SK-N-SH (cell line): ENCODE measurements at regions not wholly inside any gene's neighbourhood (a gene's known extent, or its start where the extent isn't known, plus 50 kb on each side); places are given as distances from the start of the nearest gene placed in this dataset.
A peak's percentile ranks its signal among the peaks of the same experiment; 100 is the strongest.

Experiments
- CTCF ChIA-PET: fragments of 300-600, 350-600 bp; formaldehyde crosslinking; extraction: SDS; loops from one replicate; lab custom pipeline; 2021; lab: Yijun Ruan, JAX
- POLR2A ChIA-PET: fragments of 350-600 bp; sonication (Branson Sonifier 250); formaldehyde crosslinking; extraction: SDS; loops from one replicate; lab custom pipeline; 2020; ENCODE audit warnings: antibody characterized with exemption, inconsistent platforms; lab: Yijun Ruan, JAX
- DNase-seq: peaks from one replicate; pipeline ENCODE4 v3.0.0; 2012
- H2AFZ ChIP-seq: fragments of 200-600 bp; sonication (generic); 2 replicates; pipeline ENCODE4 v1.8.1; 2016; ENCODE audit warnings: antibody characterized with exemption, mild to moderate bottlenecking, low read depth
- H3F3A ChIP-seq: fragments of 200-600 bp; sonication (generic); replicated peaks from 2 replicates; pipeline ENCODE3; 2016; ENCODE audit warnings: antibody characterized with exemption, mild to moderate bottlenecking; ENCODE audit not compliant: insufficient read depth
- H3K27ac ChIP-seq, 2 experiments: fragments of 200-500 bp in 1 of 2; fragments of 200-600 bp in 1 of 2; sonication (Bioruptor generic) in 1 of 2; sonication (generic), shearing (Covaris generic) in 1 of 2; 2 replicates each; pipeline versions ENCODE4 v1.5.1 to v1.6.1; 2014 to 2016; ENCODE audit warnings: low read depth in 2 of 2, inconsistent platforms in 1 of 2, low read length in 1 of 2, mild to moderate bottlenecking in 1 of 2, mixed read lengths in 1 of 2
- H3K27me3 ChIP-seq: fragments of 200-600 bp; sonication (generic), shearing (Covaris generic); 2 replicates; pipeline ENCODE4 v1.6.1; 2016; ENCODE audit warnings: mixed run types; ENCODE audit not compliant: insufficient read depth
- H3K36me3 ChIP-seq, 2 experiments: fragments of 200-500 bp in 1 of 2; fragments of 200-600 bp in 1 of 2; sonication (Bioruptor generic) in 1 of 2; sonication (generic) in 1 of 2; replicated peaks in 1 of 2; 2 replicates each; pipeline versions ENCODE3 to v1.5.1; 2014 to 2016; ENCODE audit warnings: low read length in 1 of 2, mild to moderate bottlenecking in 1 of 2; ENCODE audit not compliant: insufficient read depth in 2 of 2, control insufficient read depth in 1 of 2
- H3K4me1 ChIP-seq, 2 experiments: fragments of 200-500 bp in 1 of 2; fragments of 200-600 bp in 1 of 2; sonication (Bioruptor generic) in 1 of 2; sonication (generic), shearing (Covaris generic) in 1 of 2; 2 replicates each; pipeline versions ENCODE4 v1.5.1 to v1.6.1; 2014 to 2016; ENCODE audit warnings: low read depth in 1 of 2, low read length in 1 of 2, mixed run types in 1 of 2; ENCODE audit not compliant: insufficient read depth in 2 of 2, control insufficient read depth in 1 of 2
- H3K4me2 ChIP-seq: fragments of 200-600 bp; sonication (generic), shearing (Covaris generic); 2 replicates; pipeline ENCODE4 v1.6.1; 2017; ENCODE audit warnings: mixed run types
- H3K4me3 ChIP-seq, 2 experiments: fragments of 200-500 bp in 1 of 2; fragments of 200-600 bp in 1 of 2; sonication (Bioruptor generic) in 1 of 2; sonication (generic), shearing (Covaris generic) in 1 of 2; 2 replicates each; pipeline versions ENCODE4 v1.5.1 to v1.8.1; 2014 to 2016; ENCODE audit warnings: low read depth in 2 of 2, inconsistent platforms in 1 of 2, low read length in 1 of 2, mild to moderate bottlenecking in 1 of 2, mixed read lengths in 1 of 2, moderate library complexity in 1 of 2
- H3K79me2 ChIP-seq: fragments of 200-600 bp; sonication (generic); 2 replicates; pipeline ENCODE4 v1.8.1; 2017; ENCODE audit warnings: mild to moderate bottlenecking; ENCODE audit not compliant: insufficient read depth
- H3K9ac ChIP-seq: fragments of 200-600 bp; sonication (generic); 2 replicates; pipeline ENCODE4 v1.6.1; 2017; ENCODE audit warnings: mixed run types
- H3K9me2 ChIP-seq: fragments of 200-600 bp; sonication (generic); 2 replicates; pipeline ENCODE4 v1.6.1; 2017; ENCODE audit warnings: mixed run types
- H3K9me3 ChIP-seq: fragments of 200-600 bp; sonication (generic); 2 replicates; pipeline ENCODE4 v1.6.1; 2017; ENCODE audit warnings: mixed run types, mild to moderate bottlenecking, moderate library complexity
- H4K20me1 ChIP-seq: fragments of 200-600 bp; sonication (generic); 2 replicates; pipeline ENCODE4 v1.6.1; 2017; ENCODE audit warnings: mild to moderate bottlenecking, mixed run types; ENCODE audit not compliant: insufficient read depth
- CTCF ChIP-seq: fragments of 200-600 bp; sonication (generic); IDR thresholded peaks from 2 replicates; pipeline ENCODE4 v1.6.1; 2017; ENCODE audit warnings: antibody characterized with exemption, mild to moderate bottlenecking, moderate library complexity
- EZH2phosphoT487 ChIP-seq: fragments of 200-600 bp; sonication (generic); IDR thresholded peaks from 2 replicates; pipeline ENCODE4 v1.6.1; 2017; ENCODE audit warnings: low read depth, mixed run types, mild to moderate bottlenecking, antibody characterized with exemption, moderate library complexity, borderline replicate concordance
- REST ChIP-seq: IDR thresholded peaks from 2 replicates; pipeline ENCODE4 v1.6.1; 2012; ENCODE audit warnings: mild to moderate bottlenecking, low read depth, low read length, moderate library complexity
- RFX5 ChIP-seq: IDR thresholded peaks from 2 replicates; pipeline ENCODE4 v1.6.1; 2012; ENCODE audit warnings: mild to moderate bottlenecking, improper control_type of control experiment, low read length
- RXRA ChIP-seq: IDR thresholded peaks from 2 replicates; pipeline ENCODE4 v1.4.0; 2012; ENCODE audit warnings: low read depth, mild to moderate bottlenecking, borderline replicate concordance
- SIN3A ChIP-seq: IDR thresholded peaks from 2 replicates; pipeline ENCODE4 v1.6.1; 2012; ENCODE audit warnings: low read depth, mild to moderate bottlenecking, low read length, moderate library complexity, borderline replicate concordance
- TCF12 ChIP-seq: IDR thresholded peaks from 2 replicates; pipeline ENCODE4 v1.4.0; 2012
- TEAD4 ChIP-seq: IDR thresholded peaks from 2 replicates; pipeline ENCODE4 v1.4.0; 2012; ENCODE audit warnings: mild to moderate bottlenecking, borderline replicate concordance; ENCODE audit not compliant: insufficient read depth
- USF1 ChIP-seq: IDR thresholded peaks from 2 replicates; pipeline ENCODE4 v1.4.0; 2012; ENCODE audit warnings: low read depth, borderline replicate concordance
- USF2 ChIP-seq: fragments of 150-350 bp; IDR thresholded peaks from 2 replicates; pipeline ENCODE4 v1.6.1; 2017; ENCODE audit warnings: antibody characterized with exemption, low read length, low read depth, borderline replicate concordance
- YY1 ChIP-seq: IDR thresholded peaks from 2 replicates; pipeline ENCODE4 v1.4.0; 2012; ENCODE audit warnings: low read depth, mild to moderate bottlenecking
- whole genome bisulfite sequencing: methylation state at CpG from one replicate; pipeline ENCODE4 v1.1.6; 2017; ENCODE audit warnings: low lambda C conversion rate; 5-methylcytosine and 5-hydroxymethylcytosine counted together

- no peaks in the 10 kb centered on the region for H3K9me2 ChIP-seq
- H3K27ac ChIP-seq = no peak overlapping the region
- H2AFZ ChIP-seq = no peak overlapping the region
- no peak overlapping the region for H3K4me3 ChIP-seq
- H3K9ac ChIP-seq = no peak overlapping the region
- H3F3A ChIP-seq = no peaks in the 10 kb centered on the region
- H4K20me1 ChIP-seq = no peaks in the 10 kb centered on the region
- H3K9me3 ChIP-seq = no peaks in the 10 kb centered on the region
- ChIA-PET CTCF (no interaction called here), POLR2A (no interaction called here)
- no peaks in the 10 kb centered on the region for H3K79me2 ChIP-seq
- H3K27me3 ChIP-seq = no peaks in the 10 kb centered on the region
- H3K36me3 ChIP-seq = no peaks in the 10 kb centered on the region
- no peaks in the 10 kb centered on the region for H3K4me1 ChIP-seq
- H3K4me2 ChIP-seq = no peak overlapping the region
- 69% methylated on average over 3 of the region's 13 CpGs for WGBS
- TF ChIP-seq RXRA (no peak), EZH2phosphoT487 (no peak), TCF12 (no peak), SIN3A (no peak), YY1 (no peak), USF2 (no peak), RFX5 (no peak)
- no peak for DNase-seq
These were observed 68.4 kb upstream of the ATP5PO start for GRCh38 chr21:33984021-33984481.

- Histone ChIP-seq H3K9me2 (no peaks in the 10 kb centered on the region), H3K27ac (no peak overlapping the region), H3K27me3 (no peaks in the 10 kb centered on the region), H3K4me3 (no peak overlapping the region), H3K79me2 (no peaks in the 10 kb centered on the region), H4K20me1 (no peaks in the 10 kb centered on the region), H3K4me1 (peaks cover 0 to 13% of the 10 kb centered on the region in 2 experiments; a peak in 2 of 4 replicates), H3K9me3 (no peaks in the 10 kb centered on the region), H3K4me2 (no peak overlapping the region), H3K9ac (no peak overlapping the region), H3K36me3 (no peaks in the 10 kb centered on the region), H2AFZ (no peak overlapping the region), H3F3A (peaks cover 14% of the 10 kb centered on the region)
- CTCF ChIA-PET = no interaction called here
- 82% methylated on average over 10 of the region's 10 CpGs for WGBS
- POLR2A ChIA-PET = no interaction called here
- TF ChIP-seq CTCF (no peak), USF1 (no peak), REST (peak; percentile 39; the same call in 1 of the 2 replicates), TEAD4 (no peak)
- no peak for DNase-seq
These were observed 65.9 kb upstream of the ATP5PO start for GRCh38 chr21:33981391-33982101.
